Activated B cell treated with CpG ODN at 0.5 μM for 24 hours (primary cell): ENCODE measurements at regions not wholly inside any gene's neighbourhood (a gene's known extent, or its start where the extent isn't known, plus 50 kb on each side); places are given as distances from the start of the nearest gene placed in this dataset.
"Not testable (repeated sequence)": the region's sequence is repeated elsewhere in the genome, so short reads cannot be mapped to it uniquely, and the experiment has no call there.

ENCODE experiments used
- ATAC-seq: fragments of 200-7000 bp; cut with Tn5 transposase; one replicate; pipeline ENCODE4 v1.10.0; 2021; ENCODE audit warnings: low read depth, mild to moderate bottlenecking, moderate library complexity
- CTCF ChIA-PET: fragments of 350-600 bp; sonication (Branson Sonifier 250); formaldehyde crosslinking; loops from one replicate; lab custom pipeline; 2021; ENCODE audit warnings: antibody characterized with exemption; lab: Charles Lee
- POLR2A ChIA-PET: fragments of 350-600 bp; sonication (Branson Sonifier 250); formaldehyde crosslinking; loops from one replicate; lab custom pipeline; 2021; ENCODE audit warnings: antibody characterized with exemption; lab: Charles Lee
- DNase-seq: peaks from one replicate; pipeline ENCODE4 v3.0.0; 2022
- H3K27ac Mint-ChIP-seq: one replicate; pipeline ENCODE4 v1.8.0; 2020; ENCODE audit warnings: mixed read lengths
- H3K27me3 Mint-ChIP-seq: one replicate; pipeline ENCODE4 v1.8.0; 2021; ENCODE audit warnings: mixed read lengths
- H3K36me3 Mint-ChIP-seq: one replicate; pipeline ENCODE4 v1.8.0; 2021; ENCODE audit warnings: low read depth, mixed read lengths
- H3K4me1 Mint-ChIP-seq: one replicate; pipeline ENCODE4 v1.8.0; 2021; ENCODE audit warnings: mixed read lengths
- H3K4me3 Mint-ChIP-seq: one replicate; pipeline ENCODE4 v1.8.0; 2020; ENCODE audit warnings: mild to moderate bottlenecking, mixed read lengths
- H3K9me3 Mint-ChIP-seq: one replicate; pipeline ENCODE4 v1.8.0; 2020; ENCODE audit warnings: mixed read lengths
- CTCF ChIP-seq: fragments of 200-600 bp; IDR thresholded peaks from one replicate; pipeline ENCODE4 v1.8.0; 2022; ENCODE audit warnings: antibody characterized with exemption, mild to moderate bottlenecking
- intact Hi-C: fragments of 100-400 bp; cut with micrococcal nuclease; formaldehyde crosslinking; loops from one replicate; pipeline ENCODE4 v1.15.1; 2024

GRCh38 chr3:59185591-59186369 is 136.0 kb upstream of the CFAP20DC start:
- CTCF ChIA-PET, result no interaction called here
- H3K4me1 Mint-ChIP-seq, result no peaks in the 10 kb centered on the region

GRCh38 chr3:59180006-59180405 is 130.2 kb upstream of the CFAP20DC start:
- Mint-ChIP-seq H3K9me3 (no peaks in the 10 kb centered on the region), H3K36me3 (no peaks in the 10 kb centered on the region), H3K27me3 (peaks cover 16% of the 10 kb centered on the region), H3K4me3 (no peak overlapping the region), H3K27ac (no peak overlapping the region), H3K4me1 (no peaks in the 10 kb centered on the region)
- TF ChIP-seq CTCF, result no peak
- DNase-seq (no peak), ATAC-seq (no peak)
- ChIA-PET POLR2A (no interaction called here), CTCF (no interaction called here)
- intact Hi-C loops, result no loop called here

More at GRCh38 chr3:59185591-59186369, 136.0 kb upstream of the CFAP20DC start:
- H3K9me3 Mint-ChIP-seq, result no peaks in the 10 kb centered on the region
- ATAC-seq (no peak), DNase-seq (no peak)
- peaks cover 7% of the 10 kb centered on the region for H3K27me3 Mint-ChIP-seq
- no peak overlapping the region for H3K4me3 Mint-ChIP-seq
- H3K36me3 Mint-ChIP-seq, result no peaks in the 10 kb centered on the region
- H3K27ac Mint-ChIP-seq, result no peak overlapping the region
- POLR2A ChIA-PET, result no interaction called here
- intact Hi-C loops, result no loop called here
- no peak for TF ChIP-seq CTCF

GRCh38 chr3:59178698-59179097 is 128.9 kb upstream of the CFAP20DC start:
- H3K4me1 Mint-ChIP-seq, result no peaks in the 10 kb centered on the region
- no peak for ATAC-seq
- H3K27me3 Mint-ChIP-seq, result peaks cover 16% of the 10 kb centered on the region
- ChIA-PET CTCF (no interaction called here), POLR2A (no interaction called here)
- H3K4me3 Mint-ChIP-seq, result no peak overlapping the region
- no peaks in the 10 kb centered on the region for H3K36me3 Mint-ChIP-seq
- DNase-seq, result no peak
- no peaks in the 10 kb centered on the region for H3K9me3 Mint-ChIP-seq
- TF ChIP-seq CTCF, result no peak
- H3K27ac Mint-ChIP-seq, result no peak overlapping the region
- intact Hi-C loops, result no loop called here

GRCh38 chr3:59171491-59171890 is 121.7 kb upstream of the CFAP20DC start:
- Mint-ChIP-seq H3K27ac (no peak overlapping the region), H3K4me3 (no peak overlapping the region), H3K27me3 (no peaks in the 10 kb centered on the region), H3K9me3 (no peaks in the 10 kb centered on the region), H3K36me3 (no peaks in the 10 kb centered on the region), H3K4me1 (no peaks in the 10 kb centered on the region)
- ATAC-seq (no peak), DNase-seq (no peak)
- CTCF ChIA-PET, result no interaction called here
- intact Hi-C loops, result no loop called here
- POLR2A ChIA-PET, result no interaction called here
- TF ChIP-seq CTCF, result no peak

- not testable (repeated sequence) for H3K27ac Mint-ChIP-seq, ATAC-seq
Observed at GRCh38 chr3:59170166-59170565, 120.3 kb upstream of the CFAP20DC start.

GRCh38 chr3:59167756-59168155 is 117.9 kb upstream of the CFAP20DC start:
- CTCF ChIA-PET, result no interaction called here

More at GRCh38 chr3:59170166-59170565, 120.3 kb upstream of the CFAP20DC start:
- CTCF ChIA-PET, H3K27me3 Mint-ChIP-seq, H3K36me3 Mint-ChIP-seq, intact Hi-C loops, DNase-seq, H3K9me3 Mint-ChIP-seq, H3K4me3 Mint-ChIP-seq, H3K4me1 Mint-ChIP-seq, POLR2A ChIA-PET: not testable (repeated sequence)

More at GRCh38 chr3:59167756-59168155, 117.9 kb upstream of the CFAP20DC start:
- no peak for TF ChIP-seq CTCF
- no peaks in the 10 kb centered on the region for H3K36me3 Mint-ChIP-seq
- POLR2A ChIA-PET, result no interaction called here
- no peaks in the 10 kb centered on the region for H3K4me1 Mint-ChIP-seq
- no peaks in the 10 kb centered on the region for H3K9me3 Mint-ChIP-seq
- ATAC-seq, result no peak
- intact Hi-C loops, result no loop called here
- no peak overlapping the region for H3K4me3 Mint-ChIP-seq
- no peaks in the 10 kb centered on the region for H3K27me3 Mint-ChIP-seq
- no peak overlapping the region for H3K27ac Mint-ChIP-seq
- no peak for DNase-seq
